VCaP (cell line): ENCODE measurements at regions not wholly inside any gene's neighbourhood (a gene's known extent, or its start where the extent isn't known, plus 50 kb on each side); places are given as distances from the start of the nearest gene placed in this dataset.

Source experiments
- H3K27ac ChIP-seq: fragments of 450-650 bp; 2 replicates; pipeline ENCODE4 v1.5.1; 2017
- TF ChIP-seq, protein P1 (sequence below): fragments of 450-650 bp; conservative IDR thresholded peaks from 2 replicates; pipeline ENCODE4 v1.5.1; 2017; ENCODE audit warnings: mild to moderate bottlenecking, moderate library complexity

GRCh38 chr3:159178209-159178897 is 376.5 kb downstream of the MFSD1 start:
- TF ChIP-seq, protein P1, sequence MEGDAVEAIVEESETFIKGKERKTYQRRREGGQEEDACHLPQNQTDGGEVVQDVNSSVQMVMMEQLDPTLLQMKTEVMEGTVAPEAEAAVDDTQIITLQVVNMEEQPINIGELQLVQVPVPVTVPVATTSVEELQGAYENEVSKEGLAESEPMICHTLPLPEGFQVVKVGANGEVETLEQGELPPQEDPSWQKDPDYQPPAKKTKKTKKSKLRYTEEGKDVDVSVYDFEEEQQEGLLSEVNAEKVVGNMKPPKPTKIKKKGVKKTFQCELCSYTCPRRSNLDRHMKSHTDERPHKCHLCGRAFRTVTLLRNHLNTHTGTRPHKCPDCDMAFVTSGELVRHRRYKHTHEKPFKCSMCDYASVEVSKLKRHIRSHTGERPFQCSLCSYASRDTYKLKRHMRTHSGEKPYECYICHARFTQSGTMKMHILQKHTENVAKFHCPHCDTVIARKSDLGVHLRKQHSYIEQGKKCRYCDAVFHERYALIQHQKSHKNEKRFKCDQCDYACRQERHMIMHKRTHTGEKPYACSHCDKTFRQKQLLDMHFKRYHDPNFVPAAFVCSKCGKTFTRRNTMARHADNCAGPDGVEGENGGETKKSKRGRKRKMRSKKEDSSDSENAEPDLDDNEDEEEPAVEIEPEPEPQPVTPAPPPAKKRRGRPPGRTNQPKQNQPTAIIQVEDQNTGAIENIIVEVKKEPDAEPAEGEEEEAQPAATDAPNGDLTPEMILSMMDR = no peak

DNA sequence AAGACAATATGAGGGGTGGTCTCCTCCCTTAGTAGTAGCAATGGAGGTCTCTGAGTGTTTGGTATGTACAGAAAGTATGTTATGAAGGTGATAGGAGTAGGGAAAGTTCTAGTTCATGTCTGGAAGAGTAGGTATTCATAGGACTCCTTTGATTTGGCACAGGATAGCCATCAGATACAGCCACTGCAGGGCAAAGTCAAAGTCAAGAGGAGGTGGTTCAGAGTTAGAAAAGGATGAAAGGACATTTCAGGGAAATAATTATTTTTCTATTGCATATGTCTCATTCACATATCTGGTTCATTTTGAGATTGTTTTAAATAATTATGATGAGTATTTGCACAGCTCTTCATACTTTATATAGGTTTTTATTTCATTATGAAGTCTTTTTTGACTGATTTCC is 381.1 kb downstream of the MFSD1 start:
- no peak overlapping the region for H3K27ac ChIP-seq
- TF ChIP-seq, protein P1 = no peak

More at GRCh38 chr3:159178209-159178897, 376.5 kb downstream of the MFSD1 start:
- no peak overlapping the region for H3K27ac ChIP-seq

GRCh38 chr3:159185443-159186050 is 383.7 kb downstream of the MFSD1 start:
- TF ChIP-seq, protein P1 = no peak
- H3K27ac ChIP-seq = no peak overlapping the region

- TF ChIP-seq, protein P1 = no peak
- no peak overlapping the region for H3K27ac ChIP-seq
These were observed 384.7 kb downstream of the MFSD1 start for GRCh38 chr3:159186581-159186980.

DNA sequence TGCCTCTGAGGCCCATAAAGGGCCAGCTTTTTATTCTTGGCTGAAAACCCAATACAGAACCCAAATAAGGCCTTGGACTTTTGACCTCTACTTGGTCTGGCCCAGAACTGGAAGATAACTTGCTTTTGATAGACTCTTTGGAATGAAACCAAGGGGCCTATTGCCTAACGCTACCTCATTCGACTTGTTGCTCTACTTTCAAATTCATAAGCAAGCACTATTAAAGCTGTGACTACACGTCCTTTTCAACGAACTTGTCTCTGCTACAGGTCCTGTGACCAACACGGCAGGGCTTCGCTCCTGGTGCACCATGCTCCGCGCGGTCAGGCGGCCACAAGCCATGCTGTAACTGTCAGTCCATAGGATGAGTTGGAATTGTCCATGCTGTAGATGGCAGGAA is 385.4 kb downstream of the MFSD1 start:
- TF ChIP-seq, protein P1 = no peak
- H3K27ac ChIP-seq = no peak overlapping the region

GRCh38 chr3:159187706-159188105 is 385.9 kb downstream of the MFSD1 start:
- no peak overlapping the region for H3K27ac ChIP-seq
- TF ChIP-seq, protein P1 = no peak

- H3K27ac ChIP-seq = no peak overlapping the region
- TF ChIP-seq, protein P1 = no peak
These were observed 388.3 kb downstream of the MFSD1 start for GRCh38 chr3:159189994-159190669.
